Hepatocyte (in vitro differentiated cells): ENCODE measurements at regions not wholly inside any gene's neighbourhood (a gene's known extent, or its start where the extent isn't known, plus 50 kb on each side); places are given as distances from the start of the nearest gene placed in this dataset.

Source experiments
- EZH2 ChIP-seq: fragments of 200-600 bp; sonication (generic); IDR thresholded peaks from 2 replicates; pipeline ENCODE4 v1.6.1; 2016; ENCODE audit warnings: antibody characterized with exemption, mild to moderate bottlenecking, borderline replicate concordance
- TF ChIP-seq, protein P1 (sequence below): fragments of 200-600 bp; sonication (generic); IDR thresholded peaks from 2 replicates; pipeline ENCODE4 v1.5.1; 2016; ENCODE audit warnings: antibody characterized with exemption, mild to moderate bottlenecking; ENCODE audit not compliant: poor library complexity

DNA sequence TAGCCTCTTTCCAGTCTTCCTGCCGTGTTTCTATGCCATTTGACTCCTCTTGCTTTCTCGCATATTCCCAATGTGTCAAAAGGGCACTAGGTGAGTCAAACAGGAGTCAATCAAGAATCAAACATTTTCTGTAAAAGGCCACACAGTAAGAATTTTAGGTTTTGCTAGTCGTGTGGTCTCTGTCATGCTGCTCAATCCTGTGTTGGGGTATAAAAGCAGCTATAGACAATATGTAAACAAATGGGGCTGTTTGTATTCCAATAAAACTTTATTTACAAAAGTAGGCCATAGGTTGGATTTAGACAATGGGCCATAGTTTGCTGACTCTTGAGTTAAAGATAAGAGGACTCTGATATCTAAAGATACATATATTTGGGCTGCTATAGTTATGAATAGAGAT, 235.4 kb upstream of the BTBD3 start:
- TF ChIP-seq, protein P1, sequence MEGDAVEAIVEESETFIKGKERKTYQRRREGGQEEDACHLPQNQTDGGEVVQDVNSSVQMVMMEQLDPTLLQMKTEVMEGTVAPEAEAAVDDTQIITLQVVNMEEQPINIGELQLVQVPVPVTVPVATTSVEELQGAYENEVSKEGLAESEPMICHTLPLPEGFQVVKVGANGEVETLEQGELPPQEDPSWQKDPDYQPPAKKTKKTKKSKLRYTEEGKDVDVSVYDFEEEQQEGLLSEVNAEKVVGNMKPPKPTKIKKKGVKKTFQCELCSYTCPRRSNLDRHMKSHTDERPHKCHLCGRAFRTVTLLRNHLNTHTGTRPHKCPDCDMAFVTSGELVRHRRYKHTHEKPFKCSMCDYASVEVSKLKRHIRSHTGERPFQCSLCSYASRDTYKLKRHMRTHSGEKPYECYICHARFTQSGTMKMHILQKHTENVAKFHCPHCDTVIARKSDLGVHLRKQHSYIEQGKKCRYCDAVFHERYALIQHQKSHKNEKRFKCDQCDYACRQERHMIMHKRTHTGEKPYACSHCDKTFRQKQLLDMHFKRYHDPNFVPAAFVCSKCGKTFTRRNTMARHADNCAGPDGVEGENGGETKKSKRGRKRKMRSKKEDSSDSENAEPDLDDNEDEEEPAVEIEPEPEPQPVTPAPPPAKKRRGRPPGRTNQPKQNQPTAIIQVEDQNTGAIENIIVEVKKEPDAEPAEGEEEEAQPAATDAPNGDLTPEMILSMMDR, result no peak
- no peak for TF ChIP-seq EZH2
